ENCODE measurements at regions not wholly inside any gene's neighbourhood (a gene's known extent, or its start where the extent isn't known, plus 50 kb on each side); places are given as distances from the start of the nearest gene placed in this dataset.

- Histone ChIP-seq H3K9ac (ENCODE audit: low read length) (no peak overlapping the region), H3K27ac (ENCODE audit: low read length) (no peak overlapping the region), H3K27me3 (ENCODE audit: control insufficient read depth, insufficient read depth, low read length) (no peaks in the 10 kb centered on the region), H3K36me3 (ENCODE audit: control insufficient read depth, low read depth, low read length) (no peaks in the 10 kb centered on the region), H3K4me3 (ENCODE audit: low read length) (no peak overlapping the region), H3K4me1 (ENCODE audit: control insufficient read depth, low read depth, low read length) (no peaks in the 10 kb centered on the region), H3K9me3 (ENCODE audit: control insufficient read depth, low read depth, low read length) (no peaks in the 10 kb centered on the region)
These were observed 50.8 kb upstream of the ADGRL3 start for GRCh38 chr4:61149278-61149677.

All from iPS-18a (cell line).